H1 (cell line): ENCODE measurements at regions not wholly inside any gene's neighbourhood (a gene's known extent, or its start where the extent isn't known, plus 50 kb on each side); places are given as distances from the start of the nearest gene placed in this dataset.

Experiments used
- CTCF ChIA-PET: fragments of 300-600 bp; sonication (Branson Sonifier 250); formaldehyde crosslinking; loops from one replicate; lab custom pipeline; 2021; ENCODE audit not compliant: partially characterized antibody; lab: Charles Lee
- POLR2A ChIA-PET: fragments of 300-600 bp; sonication (Branson Sonifier 250); formaldehyde crosslinking; loops from one replicate; lab custom pipeline; 2021; ENCODE audit warnings: inconsistent platforms; ENCODE audit not compliant: partially characterized antibody; lab: Charles Lee
- DNase-seq, 2 experiments: peaks; one replicate each; pipeline versions ENCODE4 v3.0.0 to v3.0.0-alpha.2; 2010 to 2022; ENCODE audit warnings: low spot score in 2 of 2, low read depth in 1 of 2, mixed read lengths in 1 of 2
- FAIRE-seq: peaks from 2 replicates; lab custom pipeline; 2011; peaks lifted over from hg19 to GRCh38; lab: Jason Lieb, UNC
- H2AFZ ChIP-seq: 2 replicates; pipeline ENCODE4 v1.8.1; 2012; ENCODE audit warnings: low read length, inconsistent platforms
- H2AK5ac ChIP-seq: 2 replicates; pipeline ENCODE4 v1.6.1; 2013; ENCODE audit warnings: low read depth, low read length
- H2BK120ac ChIP-seq: replicated peaks from 2 replicates; pipeline ENCODE3; 2013; ENCODE audit warnings: low read depth, low read length, inconsistent platforms
- H2BK12ac ChIP-seq: 2 replicates; pipeline ENCODE4 v1.6.1; 2013; ENCODE audit warnings: low read depth, low read length
- H2BK15ac ChIP-seq: 2 replicates; pipeline ENCODE4 v1.6.1; 2013; ENCODE audit warnings: low read length
- H2BK20ac ChIP-seq: 2 replicates; pipeline ENCODE4 v1.6.1; 2013; ENCODE audit warnings: low read length
- H2BK5ac ChIP-seq: 2 replicates; pipeline ENCODE4 v1.6.1; 2013; ENCODE audit warnings: low read depth, low read length
- H3K14ac ChIP-seq: 2 replicates; pipeline ENCODE4 v1.6.1; 2013; ENCODE audit warnings: inconsistent platforms; ENCODE audit not compliant: insufficient read length
- H3K18ac ChIP-seq: 2 replicates; pipeline ENCODE4 v1.6.1; 2013; ENCODE audit warnings: low read length; ENCODE audit errors: extremely low read depth
- H3K23ac ChIP-seq: 2 replicates; pipeline ENCODE4 v1.6.1; 2013; ENCODE audit warnings: inconsistent platforms; ENCODE audit not compliant: insufficient read length
- H3K23me2 ChIP-seq: 2 replicates; pipeline ENCODE4 v1.6.1; 2013; ENCODE audit warnings: low read depth, low read length
- H3K27ac ChIP-seq: 2 replicates; pipeline ENCODE4 v1.6.1; 2011; ENCODE audit warnings: low read depth, low read length, inconsistent platforms
- H3K27me3 ChIP-seq, 4 experiments: replicated peaks in 1 of 4; 1 replicate in 1 of 4; 2 replicates in 3 of 4; pipeline versions ENCODE4 v1.6.1 to v1.8.1; 2011 to 2013; ENCODE audit warnings: low read length in 3 of 4, mild to moderate bottlenecking in 3 of 4, inconsistent platforms in 2 of 4, mixed read lengths in 2 of 4, moderate library complexity in 1 of 4; ENCODE audit not compliant: control insufficient read depth in 3 of 4, insufficient read depth in 3 of 4; ENCODE audit errors: extremely low read depth in 1 of 4
- H3K36me3 ChIP-seq, 4 experiments: 2 replicates each; pipeline versions ENCODE4 v1.6.1 to v1.8.1; 2011 to 2013; ENCODE audit warnings: mild to moderate bottlenecking in 4 of 4, low read length in 3 of 4, moderate library complexity in 2 of 4, control low read depth in 1 of 4, inconsistent platforms in 1 of 4; ENCODE audit not compliant: insufficient read depth in 4 of 4, control insufficient read depth in 2 of 4
- H3K4ac ChIP-seq: replicated peaks from 2 replicates; pipeline ENCODE3; 2013; ENCODE audit warnings: low read length, low read depth, mixed read lengths, inconsistent platforms; ENCODE audit not compliant: insufficient read length
- H3K4me1 ChIP-seq, 4 experiments: replicated peaks in 1 of 4; 1 replicate in 1 of 4; 2 replicates in 3 of 4; pipeline versions ENCODE4 v1.6.1 to v1.8.1; 2011 to 2013; ENCODE audit warnings: low read length in 3 of 4, inconsistent platforms in 2 of 4, mixed read lengths in 1 of 4; ENCODE audit not compliant: insufficient read depth in 4 of 4, control insufficient read depth in 3 of 4
- H3K4me2 ChIP-seq, 2 experiments: 2 replicates each; pipeline versions ENCODE4 v1.6.1 to v1.8.1; 2011 to 2013; ENCODE audit warnings: low read depth in 2 of 2, low read length in 2 of 2, control low read depth in 1 of 2, inconsistent platforms in 1 of 2, mild to moderate bottlenecking in 1 of 2; ENCODE audit not compliant: insufficient read depth in 1 of 2
- H3K4me3 ChIP-seq, 4 experiments: fragments of 200-600, 300-600 bp in 1 of 4; sonication (generic), shearing (Covaris generic), sonication (Bioruptor Twin) in 1 of 4; 2 replicates each; pipeline versions ENCODE4 v1.5.1 to v1.8.1; 2011 to 2016; ENCODE audit warnings: low read length in 4 of 4, low read depth in 3 of 4, control low read depth in 2 of 4, inconsistent platforms in 2 of 4, mild to moderate bottlenecking in 2 of 4, mixed read lengths in 1 of 4, moderate library complexity in 1 of 4; ENCODE audit not compliant: insufficient read depth in 2 of 4; ENCODE audit errors: extremely low read depth in 1 of 4
- H3K56ac ChIP-seq: replicated peaks from 2 replicates; pipeline ENCODE3; 2013; ENCODE audit warnings: low read depth, mild to moderate bottlenecking, mixed read lengths, low read length, inconsistent platforms; ENCODE audit not compliant: insufficient read length
- H3K79me1 ChIP-seq: 2 replicates; pipeline ENCODE4 v1.6.1; 2013; ENCODE audit warnings: low read depth, low read length, control low read depth
- H3K79me2 ChIP-seq, 2 experiments: 2 replicates each; pipeline versions ENCODE4 v1.6.1 to v1.8.1; 2012 to 2013; ENCODE audit warnings: low read length in 2 of 2, mild to moderate bottlenecking in 2 of 2, inconsistent platforms in 1 of 2; ENCODE audit not compliant: insufficient read depth in 2 of 2, control insufficient read depth in 1 of 2
- H3K9ac ChIP-seq, 4 experiments: replicated peaks in 1 of 4; 1 replicate in 1 of 4; 2 replicates in 3 of 4; pipeline versions ENCODE4 v1.6.1 to v1.8.1; 2011 to 2013; ENCODE audit warnings: low read depth in 3 of 4, low read length in 3 of 4, control low read depth in 2 of 4, mild to moderate bottlenecking in 2 of 4, moderate library complexity in 2 of 4, inconsistent platforms in 1 of 4; ENCODE audit errors: extremely low read depth in 1 of 4
- H3K9me3 ChIP-seq, 2 experiments: 2 replicates each; pipeline versions ENCODE4 v1.6.1 to v1.8.1; 2012 to 2013; ENCODE audit warnings: mild to moderate bottlenecking in 2 of 2, moderate library complexity in 2 of 2, control low read depth in 1 of 2, inconsistent platforms in 1 of 2, low read depth in 1 of 2, low read length in 1 of 2, mixed read lengths in 1 of 2; ENCODE audit not compliant: insufficient read depth in 2 of 2
- H4K20me1 ChIP-seq, 2 experiments: replicated peaks in 1 of 2; 2 replicates each; pipeline versions ENCODE3 to v1.8.1; 2011 to 2013; ENCODE audit warnings: inconsistent platforms in 2 of 2, low read length in 2 of 2, mild to moderate bottlenecking in 1 of 2; ENCODE audit not compliant: insufficient read depth in 2 of 2, control insufficient read depth in 1 of 2
- H4K5ac ChIP-seq: 2 replicates; pipeline ENCODE4 v1.6.1; 2013; ENCODE audit warnings: low read length, low read depth, mixed read lengths, inconsistent platforms; ENCODE audit not compliant: insufficient read length
- H4K8ac ChIP-seq: 2 replicates; pipeline ENCODE4 v1.8.0; 2013; ENCODE audit warnings: mild to moderate bottlenecking, moderate library complexity, low read length, inconsistent platforms; ENCODE audit not compliant: insufficient read depth; ENCODE audit errors: extremely low read depth
- H4K91ac ChIP-seq: replicated peaks from 2 replicates; pipeline ENCODE3; 2013; ENCODE audit warnings: low read length, mixed read lengths, inconsistent platforms; ENCODE audit not compliant: insufficient read length
- BCL11A ChIP-seq, 2 experiments: IDR thresholded peaks; one replicate each; pipeline ENCODE4 v1.6.1; 2011; ENCODE audit warnings: low read depth in 2 of 2, low read length in 2 of 2, mild to moderate bottlenecking in 2 of 2
- JUN ChIP-seq: IDR thresholded peaks from 2 replicates; pipeline ENCODE4 v1.6.1; 2011; ENCODE audit warnings: low read depth, mild to moderate bottlenecking, improper control_type of control experiment, low read length
- KDM4A ChIP-seq: IDR thresholded peaks from one replicate; pipeline ENCODE4 v1.7.1; 2012; ENCODE audit warnings: low read depth, mild to moderate bottlenecking, moderate library complexity, low read length, inconsistent platforms; ENCODE audit not compliant: severe bottlenecking
- KDM5A ChIP-seq: fragments of 200-600 bp; IDR thresholded peaks from 2 replicates; pipeline ENCODE4 v1.7.1; 2012; ENCODE audit warnings: mild to moderate bottlenecking, low read length, inconsistent platforms, mixed read lengths
- NANOG ChIP-seq: IDR thresholded peaks from 2 replicates; pipeline ENCODE4 v1.6.1; 2011; ENCODE audit warnings: low read length, low read depth, mild to moderate bottlenecking, inconsistent platforms; ENCODE audit not compliant: insufficient read depth, poor library complexity, severe bottlenecking
- POLR2A ChIP-seq, 2 experiments: IDR thresholded peaks; 1 replicate in 1 of 2; 2 replicates in 1 of 2; pipeline ENCODE4 v1.6.1; 2011; ENCODE audit warnings: low read depth in 2 of 2, low read length in 2 of 2, mild to moderate bottlenecking in 2 of 2; ENCODE audit errors: control extremely low read depth in 1 of 2
- RAD21 ChIP-seq, 2 experiments: IDR thresholded peaks in 1 of 2; conservative IDR thresholded peaks in 1 of 2; 2 replicates each; pipeline ENCODE4 v1.6.1; 2011; ENCODE audit warnings: low read depth in 2 of 2, low read length in 2 of 2, improper control_type of control experiment in 1 of 2, inconsistent platforms in 1 of 2, mild to moderate bottlenecking in 1 of 2, moderate library complexity in 1 of 2
- TCF12 ChIP-seq: IDR thresholded peaks from 2 replicates; pipeline ENCODE4 v1.6.1; 2011; ENCODE audit warnings: low read depth, mild to moderate bottlenecking, low read length
- WGBS, 2 experiments: shearing (Covaris generic) in 1 of 2; methylation state at CpG; one replicate each; pipeline versions ENCODE4 v1.1.6 to v1.1.7; 2013 to 2015; ENCODE audit warnings: low lambda C conversion rate in 2 of 2, mixed read lengths in 2 of 2, inconsistent platforms in 1 of 2, low coverage in 1 of 2, missing lambda C conversion rate in 1 of 2; ENCODE audit not compliant: insufficient replicate concordance in 2 of 2, insufficient coverage in 1 of 2, insufficient read length in 1 of 2; ENCODE audit errors: extremely low coverage in 1 of 2, missing lambda C conversion rate in 1 of 2; 5-methylcytosine and 5-hydroxymethylcytosine counted together
- TF ChIP-seq, protein P1 (sequence below), 3 experiments: IDR thresholded peaks; 1 replicate in 2 of 3; 2 replicates in 1 of 3; pipeline versions ENCODE4 v1.5.1 to v1.6.1; 2011; ENCODE audit warnings: low read length in 3 of 3, mild to moderate bottlenecking in 3 of 3, inconsistent platforms in 2 of 3, low read depth in 1 of 3, moderate library complexity in 1 of 3; ENCODE audit not compliant: insufficient read depth in 1 of 3; ENCODE audit errors: control extremely low read depth in 1 of 3

DNA sequence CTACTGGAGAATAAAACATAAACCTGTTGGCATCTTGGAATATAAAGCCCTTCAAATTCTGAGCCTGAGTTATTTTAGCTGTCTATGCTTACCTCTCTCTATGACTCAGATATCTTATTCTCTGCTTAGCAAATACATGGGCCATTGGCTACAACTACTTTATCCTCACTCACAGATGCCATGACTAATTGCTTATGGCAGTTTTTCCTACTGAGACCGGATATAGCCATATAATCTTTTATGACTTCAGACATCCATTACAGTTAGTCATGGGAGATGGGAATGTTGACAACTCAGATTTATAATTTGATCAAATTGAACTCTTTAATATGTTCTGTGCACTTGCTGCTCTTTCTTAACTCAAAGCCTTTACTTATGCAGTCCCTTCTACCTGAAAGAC is 502.4 kb upstream of the ATP2B1 start:
- Histone ChIP-seq H2BK120ac (no peak overlapping the region), H3K23me2 (no peaks in the 10 kb centered on the region), H2BK20ac (no peak overlapping the region), H4K91ac (no peak overlapping the region), H2BK5ac (no peak overlapping the region), H3K14ac (no peak overlapping the region), H4K8ac (no peak overlapping the region), H4K5ac (no peak overlapping the region), H3K9me3 (peaks cover 12 to 13% of the 10 kb centered on the region in 2 experiments), H3K27ac (no peak overlapping the region), H2AFZ (no peak overlapping the region), H3K18ac (no peak overlapping the region), H2BK15ac (no peak overlapping the region), H2AK5ac (no peak overlapping the region), H3K23ac (no peak overlapping the region), H3K56ac (no peak overlapping the region), H4K20me1 (no peaks in the 10 kb centered on the region), H3K79me1 (no peaks in the 10 kb centered on the region), H3K4me2 (no peak overlapping the region), H3K9ac (no peak overlapping the region), H2BK12ac (no peak overlapping the region), H3K4me1 (no peaks in the 10 kb centered on the region), H3K27me3 (no peaks in the 10 kb centered on the region), H3K4ac (no peak overlapping the region), H3K79me2 (no peaks in the 10 kb centered on the region), H3K4me3 (no peak overlapping the region), H3K36me3 (peaks cover 0 to 3% (median 0%) of the 10 kb centered on the region in 4 experiments; a peak in 1 of 8 replicates)
- POLR2A ChIA-PET: no interaction called here
- DNase-seq (no peak), FAIRE-seq (no peak)
- 89% methylated on average over 1 of the region's 1 CpG; no CpG with 5 or more reads in 1 of the 2 experiments for WGBS, 2 experiments
- CTCF ChIA-PET: interaction anchor here (1.2 kb wide), 1 partner anchor 13 kb away, joined by 4 read pairs; no protein-coding TSS in a partner anchor
- TF ChIP-seq RAD21 (IDR thresholded peaks at IDR 0.05 in 1 of 2, conservative IDR thresholded peaks at IDR 0.05 in 1 of 2; ENCODE audit: low read depth in 2 of 2, low read length in 2 of 2) (no peak), KDM5A (no peak), POLR2A (IDR thresholded peaks at IDR 0.05; ENCODE audit: control extremely low read depth in 1 of 2, low read depth in 2 of 2, low read length in 2 of 2) (no peak), KDM4A (no peak), TCF12 (no peak), BCL11A (IDR thresholded peaks at IDR 0.05; ENCODE audit: low read depth in 2 of 2, low read length in 2 of 2) (no peak), JUN (no peak), NANOG (no peak)
- TF ChIP-seq, protein P1, sequence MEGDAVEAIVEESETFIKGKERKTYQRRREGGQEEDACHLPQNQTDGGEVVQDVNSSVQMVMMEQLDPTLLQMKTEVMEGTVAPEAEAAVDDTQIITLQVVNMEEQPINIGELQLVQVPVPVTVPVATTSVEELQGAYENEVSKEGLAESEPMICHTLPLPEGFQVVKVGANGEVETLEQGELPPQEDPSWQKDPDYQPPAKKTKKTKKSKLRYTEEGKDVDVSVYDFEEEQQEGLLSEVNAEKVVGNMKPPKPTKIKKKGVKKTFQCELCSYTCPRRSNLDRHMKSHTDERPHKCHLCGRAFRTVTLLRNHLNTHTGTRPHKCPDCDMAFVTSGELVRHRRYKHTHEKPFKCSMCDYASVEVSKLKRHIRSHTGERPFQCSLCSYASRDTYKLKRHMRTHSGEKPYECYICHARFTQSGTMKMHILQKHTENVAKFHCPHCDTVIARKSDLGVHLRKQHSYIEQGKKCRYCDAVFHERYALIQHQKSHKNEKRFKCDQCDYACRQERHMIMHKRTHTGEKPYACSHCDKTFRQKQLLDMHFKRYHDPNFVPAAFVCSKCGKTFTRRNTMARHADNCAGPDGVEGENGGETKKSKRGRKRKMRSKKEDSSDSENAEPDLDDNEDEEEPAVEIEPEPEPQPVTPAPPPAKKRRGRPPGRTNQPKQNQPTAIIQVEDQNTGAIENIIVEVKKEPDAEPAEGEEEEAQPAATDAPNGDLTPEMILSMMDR (IDR thresholded peaks at IDR 0.05; ENCODE audit: control extremely low read depth in 1 of 3, insufficient read depth in 1 of 3, low read depth in 1 of 3, low read length in 3 of 3): no peak
